Osteoblast (primary cell): ENCODE measurements at regions not wholly inside any gene's neighbourhood (a gene's known extent, or its start where the extent isn't known, plus 50 kb on each side); places are given as distances from the start of the nearest gene placed in this dataset.

Experiments
- DNase-seq: peaks from one replicate; pipeline ENCODE4 v3.0.0; 2011; ENCODE audit warnings: low spot score, mixed read lengths; ENCODE audit not compliant: insufficient read length; ENCODE audit errors: missing footprints
- H2AFZ ChIP-seq: 2 replicates; pipeline ENCODE4 v1.6.0; 2011; ENCODE audit warnings: mild to moderate bottlenecking, low read length
- H3K27ac ChIP-seq: 2 replicates; pipeline ENCODE4 v1.5.1; 2011; ENCODE audit warnings: mild to moderate bottlenecking, low read depth, low read length, moderate library complexity
- H3K27me3 ChIP-seq: 2 replicates; pipeline ENCODE4 v1.6.0; 2012; ENCODE audit warnings: mild to moderate bottlenecking, control low read depth, inconsistent platforms, low read length, moderate library complexity; ENCODE audit not compliant: insufficient read depth
- H3K36me3 ChIP-seq: 2 replicates; pipeline ENCODE4 v1.5.1; 2011; ENCODE audit warnings: mild to moderate bottlenecking, low read length, control low read depth, moderate library complexity; ENCODE audit not compliant: insufficient read depth
- H3K4me1 ChIP-seq: 2 replicates; pipeline ENCODE4 v1.5.1; 2011; ENCODE audit warnings: mild to moderate bottlenecking, low read length, control low read depth, moderate library complexity; ENCODE audit not compliant: insufficient read depth
- H3K4me2 ChIP-seq: 2 replicates; pipeline ENCODE4 v1.6.0; 2011; ENCODE audit warnings: mild to moderate bottlenecking, low read length; ENCODE audit not compliant: insufficient read depth
- H3K4me3 ChIP-seq: fragments of 200-600 bp; sonication (generic); 3 replicates; pipeline ENCODE4 v1.5.1; 2012; ENCODE audit warnings: mild to moderate bottlenecking, low read length, inconsistent platforms; ENCODE audit not compliant: insufficient read depth
- H3K79me2 ChIP-seq: 2 replicates; pipeline ENCODE4 v1.6.0; 2012; ENCODE audit warnings: mild to moderate bottlenecking, low read length, control low read depth, inconsistent platforms; ENCODE audit not compliant: insufficient read depth
- H3K9me3 ChIP-seq: 2 replicates; pipeline ENCODE4 v1.5.1; 2011; ENCODE audit warnings: low read depth, low read length, control low read depth
- H4K20me1 ChIP-seq: 2 replicates; pipeline ENCODE4 v1.6.0; 2012; ENCODE audit warnings: mild to moderate bottlenecking, low read length, control low read depth; ENCODE audit not compliant: insufficient read depth
- CTCF ChIP-seq: IDR thresholded peaks from 2 replicates; pipeline ENCODE4 v1.5.1; 2011; ENCODE audit warnings: mild to moderate bottlenecking, low read depth, low read length, moderate library complexity; ENCODE audit errors: extremely low read depth

GRCh38 chr2:105526000-105526925 lies 127.4 kb upstream of the FHL2 start:
- TF ChIP-seq CTCF, result no peak
- no peaks in the 10 kb centered on the region for H4K20me1 ChIP-seq
- no peaks in the 10 kb centered on the region for H3K79me2 ChIP-seq
- H3K4me1 ChIP-seq, result no peaks in the 10 kb centered on the region
- H3K4me3 ChIP-seq, result no peak overlapping the region
- no peak overlapping the region for H2AFZ ChIP-seq
- H3K27me3 ChIP-seq, result peaks cover 2% of the 10 kb centered on the region
- no peaks in the 10 kb centered on the region for H3K36me3 ChIP-seq
- no peaks in the 10 kb centered on the region for H3K9me3 ChIP-seq
- H3K27ac ChIP-seq, result no peak overlapping the region
- H3K4me2 ChIP-seq, result no peak overlapping the region
- no peak for DNase-seq

- no peaks in the 10 kb centered on the region for H3K36me3 ChIP-seq
- TF ChIP-seq CTCF, result no peak
Measured at GRCh38 chr2:105525201-105525600, 126.3 kb upstream of the FHL2 start.

GRCh38 chr2:105522645-105523044 lies 123.8 kb upstream of the FHL2 start:
- Histone ChIP-seq H2AFZ (no peak overlapping the region), H3K4me1 (peaks cover 15% of the 10 kb centered on the region), H3K4me3 (no peak overlapping the region), H3K27me3 (no peaks in the 10 kb centered on the region), H3K9me3 (no peaks in the 10 kb centered on the region), H3K27ac (no peak overlapping the region), H3K79me2 (no peaks in the 10 kb centered on the region), H3K4me2 (no peak overlapping the region), H3K36me3 (no peaks in the 10 kb centered on the region), H4K20me1 (no peaks in the 10 kb centered on the region)
- TF ChIP-seq CTCF, result no peak
- DNase-seq, result no peak

More at GRCh38 chr2:105525201-105525600, 126.3 kb upstream of the FHL2 start:
- H3K4me1 ChIP-seq, result no peaks in the 10 kb centered on the region
- no peak overlapping the region for H2AFZ ChIP-seq
- H3K27me3 ChIP-seq, result no peaks in the 10 kb centered on the region
- no peak overlapping the region for H3K27ac ChIP-seq
- H3K4me3 ChIP-seq, result no peak overlapping the region
- no peaks in the 10 kb centered on the region for H3K79me2 ChIP-seq
- no peak for DNase-seq
- H4K20me1 ChIP-seq, result no peaks in the 10 kb centered on the region
- no peak overlapping the region for H3K4me2 ChIP-seq
- H3K9me3 ChIP-seq, result no peaks in the 10 kb centered on the region

- H3K4me1 ChIP-seq, result peaks cover 22% of the 10 kb centered on the region
- no peak overlapping the region for H3K27ac ChIP-seq
- DNase-seq, result no peak
- H3K4me3 ChIP-seq, result no peak overlapping the region
- H3K4me2 ChIP-seq, result no peak overlapping the region
- H3K27me3 ChIP-seq, result no peaks in the 10 kb centered on the region
- no peaks in the 10 kb centered on the region for H3K36me3 ChIP-seq
- no peaks in the 10 kb centered on the region for H3K9me3 ChIP-seq
- H3K79me2 ChIP-seq, result no peaks in the 10 kb centered on the region
- TF ChIP-seq CTCF, result no peak
- H4K20me1 ChIP-seq, result no peaks in the 10 kb centered on the region
- H2AFZ ChIP-seq, result no peak overlapping the region
Measured at GRCh38 chr2:105521616-105522015, 122.8 kb upstream of the FHL2 start.
